ENCODE measurements at regions not wholly inside any gene's neighbourhood (a gene's known extent, or its start where the extent isn't known, plus 50 kb on each side); places are given as distances from the start of the nearest gene placed in this dataset.

- Mint-ChIP-seq H3K4me3 (no peak overlapping the region), H3K4me1 (no peaks in the 10 kb centered on the region), H3K27me3 (ENCODE audit: insufficient read depth, low read depth) (peaks cover 2% of the 10 kb centered on the region), H3K27ac (no peak overlapping the region), H3K9me3 (no peaks in the 10 kb centered on the region), H3K36me3 (no peaks in the 10 kb centered on the region)
- H3K4me2 ChIP-seq, result no peak overlapping the region
- no peak overlapping the region for H2AFZ ChIP-seq (replicated peaks)
- no peaks in the 10 kb centered on the region for H4K20me1 ChIP-seq (ENCODE audit: low read depth)
- no peaks in the 10 kb centered on the region for H3K4me1 ChIP-seq
- no peaks in the 10 kb centered on the region for H3K9me3 ChIP-seq (ENCODE audit: low read depth)
- no peak for TF ChIP-seq EZH2phosphoT487 (IDR thresholded peaks at IDR 0.05)
- no peak for TF ChIP-seq CTCF (IDR thresholded peaks at IDR 0.05)
- no peak for TF ChIP-seq EZH2 (IDR thresholded peaks at IDR 0.05)
- H3F3A ChIP-seq (ENCODE audit: low read depth), result no peaks in the 10 kb centered on the region
- no peaks in the 10 kb centered on the region for H3K36me3 ChIP-seq
- DNase-seq (ENCODE audit: low spot score), result no peak
- no peaks in the 10 kb centered on the region for H3K27me3 ChIP-seq
- H3K27ac ChIP-seq, result no peak overlapping the region
- H3K79me2 ChIP-seq (ENCODE audit: low read depth), result no peaks in the 10 kb centered on the region
- no peak overlapping the region for H3K9ac ChIP-seq
- H3K4me3 ChIP-seq, result no peak overlapping the region
Measured at GRCh38 chr10:8776926-8777622, 722.6 kb downstream of the GATA3 start.

GRCh38 chr10:8778713-8779112 is 724.2 kb downstream of the GATA3 start:
- TF ChIP-seq EZH2phosphoT487 (IDR thresholded peaks at IDR 0.05), result no peak
- TF ChIP-seq EZH2 (IDR thresholded peaks at IDR 0.05), result no peak
- TF ChIP-seq CTCF (IDR thresholded peaks at IDR 0.05), result no peak
- Histone ChIP-seq H3K4me3 (no peak overlapping the region), H3F3A (ENCODE audit: low read depth) (no peaks in the 10 kb centered on the region), H3K79me2 (ENCODE audit: low read depth) (no peaks in the 10 kb centered on the region), H3K27me3 (no peaks in the 10 kb centered on the region), H3K4me2 (no peak overlapping the region), H3K4me1 (no peaks in the 10 kb centered on the region), H2AFZ (replicated peaks) (no peak overlapping the region), H3K27ac (no peak overlapping the region), H4K20me1 (ENCODE audit: low read depth) (no peaks in the 10 kb centered on the region), H3K36me3 (no peaks in the 10 kb centered on the region), H3K9me3 (ENCODE audit: low read depth) (no peaks in the 10 kb centered on the region), H3K9ac (no peak overlapping the region)
- H3K27me3 Mint-ChIP-seq (ENCODE audit: insufficient read depth, low read depth), result peaks cover 2% of the 10 kb centered on the region
- no peak overlapping the region for H3K4me3 Mint-ChIP-seq
- H3K9me3 Mint-ChIP-seq, result no peaks in the 10 kb centered on the region
- H3K27ac Mint-ChIP-seq, result no peak overlapping the region
- H3K4me1 Mint-ChIP-seq, result no peaks in the 10 kb centered on the region
- H3K36me3 Mint-ChIP-seq, result no peaks in the 10 kb centered on the region
- no peak for DNase-seq (ENCODE audit: low spot score)

GRCh38 chr10:8787649-8788048 is 733.2 kb downstream of the GATA3 start:
- H3K4me3 Mint-ChIP-seq, result no peak overlapping the region

More at GRCh38 chr10:8787649-8788048, 733.2 kb downstream of the GATA3 start:
- TF ChIP-seq CTCF (IDR thresholded peaks at IDR 0.05), result no peak
- no peak for TF ChIP-seq EZH2phosphoT487 (IDR thresholded peaks at IDR 0.05)
- TF ChIP-seq EZH2 (IDR thresholded peaks at IDR 0.05), result no peak
- Mint-ChIP-seq H3K27ac (no peak overlapping the region), H3K36me3 (no peaks in the 10 kb centered on the region), H3K4me1 (no peaks in the 10 kb centered on the region), H3K9me3 (peaks cover 7% of the 10 kb centered on the region), H3K27me3 (ENCODE audit: insufficient read depth, low read depth) (no peaks in the 10 kb centered on the region)
- H2AFZ ChIP-seq (replicated peaks), result no peak overlapping the region
- no peaks in the 10 kb centered on the region for H3K36me3 ChIP-seq
- no peak overlapping the region for H3K9ac ChIP-seq
- no peaks in the 10 kb centered on the region for H3K27me3 ChIP-seq
- no peaks in the 10 kb centered on the region for H3F3A ChIP-seq (ENCODE audit: low read depth)
- no peaks in the 10 kb centered on the region for H4K20me1 ChIP-seq (ENCODE audit: low read depth)
- H3K79me2 ChIP-seq (ENCODE audit: low read depth), result no peaks in the 10 kb centered on the region
- H3K9me3 ChIP-seq (ENCODE audit: low read depth), result no peaks in the 10 kb centered on the region
- no peak overlapping the region for H3K4me3 ChIP-seq
- no peak for DNase-seq (ENCODE audit: low spot score)
- no peak overlapping the region for H3K27ac ChIP-seq
- no peaks in the 10 kb centered on the region for H3K4me1 ChIP-seq
- no peak overlapping the region for H3K4me2 ChIP-seq

Measured in neural progenitor cell (in vitro differentiated cells).